ENCODE measurements at regions not wholly inside any gene's neighbourhood (a gene's known extent, or its start where the extent isn't known, plus 50 kb on each side); places are given as distances from the start of the nearest gene placed in this dataset.
A peak's percentile ranks its signal among the peaks of the same experiment; 100 is the strongest.

- H3K4me3 ChIP-seq: no peak overlapping the region
- H3K27ac ChIP-seq: no peak overlapping the region
- ATAC-seq (no peak), DNase-seq (no peak)
- H3K9me3 ChIP-seq: peaks cover 0 to 15% (median 0%) of the 10 kb centered on the region in 12 donors
- TF ChIP-seq CTCF (IDR thresholded peaks at IDR 0.05): no peak
- TF ChIP-seq POLR2A (IDR thresholded peaks at IDR 0.05): no peak
- no peaks in the 10 kb centered on the region for H3K4me1 ChIP-seq
- H3K36me3 ChIP-seq: no peaks in the 10 kb centered on the region
- no peaks in the 10 kb centered on the region for H3K27me3 ChIP-seq
- WGBS, 4 donors: 49 to 61% (median 56%) methylated on average over 2 of the region's 2 CpGs
- intact Hi-C loops (cut with DNase I): no loop called here
These were observed 1953.4 kb upstream of the LRRTM1 start for GRCh38 chr2:82257796-82258555.

GRCh38 chr2:82256983-82257632, 1952.6 kb upstream of the LRRTM1 start:
- Histone ChIP-seq H3K4me1 (no peaks in the 10 kb centered on the region), H3K9me3 (peaks cover 0 to 22% (median 0%) of the 10 kb centered on the region in 12 donors), H3K36me3 (no peaks in the 10 kb centered on the region), H3K27ac (no peak overlapping the region), H3K27me3 (no peaks in the 10 kb centered on the region), H3K4me3 (no peak overlapping the region)
- TF ChIP-seq CTCF (IDR thresholded peaks at IDR 0.05): no peak
- TF ChIP-seq POLR2A (IDR thresholded peaks at IDR 0.05): no peak
- peak in 1 of 4 donors; percentile 70 for ATAC-seq
- intact Hi-C loops (cut with DNase I): no loop called here
- DNase-seq: peak in 1 of 5 donors; percentile 26
- WGBS, 4 donors: 86 to 91% (median 90%) methylated on average over 10 to 11 of the region's 11 CpGs

- Histone ChIP-seq H3K27me3 (no peaks in the 10 kb centered on the region), H3K4me1 (no peaks in the 10 kb centered on the region), H3K9me3 (peaks cover 0 to 27% (median 0%) of the 10 kb centered on the region in 12 donors), H3K36me3 (no peaks in the 10 kb centered on the region), H3K27ac (no peak overlapping the region), H3K4me3 (no peak overlapping the region)
- DNase-seq (no peak), ATAC-seq (no peak)
- 80 to 86% (median 81%) methylated on average over 3 of the region's 3 CpGs for WGBS, 4 donors
- intact Hi-C loops (cut with DNase I): no loop called here
- no peak for TF ChIP-seq CTCF (IDR thresholded peaks at IDR 0.05)
These were observed 1951.7 kb upstream of the LRRTM1 start for GRCh38 chr2:82256288-82256687.

- Histone ChIP-seq H3K27ac (no peak overlapping the region), H3K27me3 (no peaks in the 10 kb centered on the region), H3K4me1 (no peaks in the 10 kb centered on the region), H3K9me3 (peaks cover 0 to 28% (median 0%) of the 10 kb centered on the region in 12 donors), H3K36me3 (no peaks in the 10 kb centered on the region), H3K4me3 (no peak overlapping the region)
- no peak for DNase-seq
- intact Hi-C loops (cut with DNase I): no loop called here
- ATAC-seq: no peak
- TF ChIP-seq CTCF (IDR thresholded peaks at IDR 0.05) (no peak), POLR2A (IDR thresholded peaks at IDR 0.05) (no peak)
These were observed 1950.2 kb upstream of the LRRTM1 start for GRCh38 chr2:82254728-82255127.

Data from heart left ventricle (tissue), 16 donors.